ENCODE measurements at regions not wholly inside any gene's neighbourhood (a gene's known extent, or its start where the extent isn't known, plus 50 kb on each side); places are given as distances from the start of the nearest gene placed in this dataset.

- Mint-ChIP-seq H3K9me3 (no peaks in the 10 kb centered on the region), H3K4me3 (no peak overlapping the region), H3K27me3 (ENCODE audit: insufficient read depth) (no peaks in the 10 kb centered on the region), H3K4me1 (ENCODE audit: low read depth) (no peaks in the 10 kb centered on the region), H3K27ac (no peak overlapping the region), H3K36me3 (ENCODE audit: low read depth) (no peaks in the 10 kb centered on the region)
- intact Hi-C loops (cut with micrococcal nuclease), result no loop called here
- DNase-seq (ENCODE audit: low spot score), result no peak
Measured at GRCh38 chr15:36401586-36401966, 177.8 kb upstream of the CDIN1 start.

- Mint-ChIP-seq H3K4me3 (no peak overlapping the region), H3K36me3 (ENCODE audit: low read depth) (no peaks in the 10 kb centered on the region), H3K27ac (no peak overlapping the region), H3K9me3 (no peaks in the 10 kb centered on the region), H3K4me1 (ENCODE audit: low read depth) (no peaks in the 10 kb centered on the region), H3K27me3 (ENCODE audit: insufficient read depth) (no peaks in the 10 kb centered on the region)
- no peak for DNase-seq (ENCODE audit: low spot score)
- intact Hi-C loops (cut with micrococcal nuclease), result no loop called here
Measured at GRCh38 chr15:36403351-36403750, 176.1 kb upstream of the CDIN1 start.

GRCh38 chr15:36406366-36406765 lies 173.1 kb upstream of the CDIN1 start:
- intact Hi-C loops (cut with micrococcal nuclease), result no loop called here
- H3K9me3 Mint-ChIP-seq, result no peaks in the 10 kb centered on the region
- no peaks in the 10 kb centered on the region for H3K36me3 Mint-ChIP-seq (ENCODE audit: low read depth)
- DNase-seq (ENCODE audit: low spot score), result no peak
- H3K4me3 Mint-ChIP-seq, result no peak overlapping the region
- H3K27me3 Mint-ChIP-seq (ENCODE audit: insufficient read depth), result no peaks in the 10 kb centered on the region
- H3K27ac Mint-ChIP-seq, result no peak overlapping the region
- no peaks in the 10 kb centered on the region for H3K4me1 Mint-ChIP-seq (ENCODE audit: low read depth)

GRCh38 chr15:36406911-36407310 lies 172.5 kb upstream of the CDIN1 start:
- H3K4me3 Mint-ChIP-seq, result no peak overlapping the region
- no peak for DNase-seq (ENCODE audit: low spot score)
- no peaks in the 10 kb centered on the region for H3K4me1 Mint-ChIP-seq (ENCODE audit: low read depth)
- no peaks in the 10 kb centered on the region for H3K27me3 Mint-ChIP-seq (ENCODE audit: insufficient read depth)
- H3K27ac Mint-ChIP-seq, result no peak overlapping the region
- no peaks in the 10 kb centered on the region for H3K36me3 Mint-ChIP-seq (ENCODE audit: low read depth)
- intact Hi-C loops (cut with micrococcal nuclease), result no loop called here
- no peaks in the 10 kb centered on the region for H3K9me3 Mint-ChIP-seq

- intact Hi-C loops (cut with micrococcal nuclease), result no loop called here
- DNase-seq (ENCODE audit: low spot score), result no peak
- Mint-ChIP-seq H3K4me1 (ENCODE audit: low read depth) (no peaks in the 10 kb centered on the region), H3K4me3 (no peak overlapping the region), H3K27ac (no peak overlapping the region), H3K36me3 (ENCODE audit: low read depth) (no peaks in the 10 kb centered on the region), H3K9me3 (no peaks in the 10 kb centered on the region), H3K27me3 (ENCODE audit: insufficient read depth) (no peaks in the 10 kb centered on the region)
Measured at GRCh38 chr15:36407647-36408046, 171.8 kb upstream of the CDIN1 start.

- H3K27ac Mint-ChIP-seq, result no peak overlapping the region
- intact Hi-C loops (cut with micrococcal nuclease), result no loop called here
- peaks cover 1% of the 10 kb centered on the region for H3K27me3 Mint-ChIP-seq (ENCODE audit: insufficient read depth)
- no peak overlapping the region for H3K4me3 Mint-ChIP-seq
- no peaks in the 10 kb centered on the region for H3K9me3 Mint-ChIP-seq
- H3K4me1 Mint-ChIP-seq (ENCODE audit: low read depth), result no peaks in the 10 kb centered on the region
- no peak for DNase-seq (ENCODE audit: low spot score)
- H3K36me3 Mint-ChIP-seq (ENCODE audit: low read depth), result no peaks in the 10 kb centered on the region
Measured at GRCh38 chr15:36409819-36410218, 169.6 kb upstream of the CDIN1 start.

- Mint-ChIP-seq H3K27ac (no peak overlapping the region), H3K36me3 (ENCODE audit: low read depth) (no peaks in the 10 kb centered on the region), H3K4me3 (no peak overlapping the region), H3K27me3 (ENCODE audit: insufficient read depth) (peaks cover 1% of the 10 kb centered on the region), H3K4me1 (ENCODE audit: low read depth) (no peaks in the 10 kb centered on the region), H3K9me3 (no peaks in the 10 kb centered on the region)
- DNase-seq (ENCODE audit: low spot score), result no peak
- intact Hi-C loops (cut with micrococcal nuclease), result no loop called here
Measured at GRCh38 chr15:36414670-36415069, 164.8 kb upstream of the CDIN1 start.

GRCh38 chr15:36415643-36416042 lies 163.8 kb upstream of the CDIN1 start:
- no peak overlapping the region for H3K4me3 Mint-ChIP-seq
- H3K9me3 Mint-ChIP-seq, result no peaks in the 10 kb centered on the region
- intact Hi-C loops (cut with micrococcal nuclease), result no loop called here
- peaks cover 1% of the 10 kb centered on the region for H3K27me3 Mint-ChIP-seq (ENCODE audit: insufficient read depth)
- no peak overlapping the region for H3K27ac Mint-ChIP-seq
- H3K36me3 Mint-ChIP-seq (ENCODE audit: low read depth), result no peaks in the 10 kb centered on the region
- DNase-seq (ENCODE audit: low spot score), result no peak
- H3K4me1 Mint-ChIP-seq (ENCODE audit: low read depth), result no peaks in the 10 kb centered on the region

GRCh38 chr15:36422631-36423030 lies 156.8 kb upstream of the CDIN1 start:
- H3K27ac Mint-ChIP-seq, result no peak overlapping the region
- no peaks in the 10 kb centered on the region for H3K27me3 Mint-ChIP-seq (ENCODE audit: insufficient read depth)
- no peaks in the 10 kb centered on the region for H3K9me3 Mint-ChIP-seq
- H3K4me1 Mint-ChIP-seq (ENCODE audit: low read depth), result no peaks in the 10 kb centered on the region
- no peaks in the 10 kb centered on the region for H3K36me3 Mint-ChIP-seq (ENCODE audit: low read depth)
- no peak for DNase-seq (ENCODE audit: low spot score)
- intact Hi-C loops (cut with micrococcal nuclease), result no loop called here
- H3K4me3 Mint-ChIP-seq, result no peak overlapping the region

- Mint-ChIP-seq H3K4me3 (no peak overlapping the region), H3K36me3 (ENCODE audit: low read depth) (no peaks in the 10 kb centered on the region), H3K27me3 (ENCODE audit: insufficient read depth) (no peaks in the 10 kb centered on the region), H3K4me1 (ENCODE audit: low read depth) (no peaks in the 10 kb centered on the region), H3K9me3 (no peaks in the 10 kb centered on the region), H3K27ac (no peak overlapping the region)
- DNase-seq (ENCODE audit: low spot score), result no peak
- intact Hi-C loops (cut with micrococcal nuclease), result no loop called here
Measured at GRCh38 chr15:36426691-36427090, 152.7 kb upstream of the CDIN1 start.

GRCh38 chr15:36428102-36428845 lies 151.2 kb upstream of the CDIN1 start:
- Mint-ChIP-seq H3K4me3 (no peak overlapping the region), H3K4me1 (ENCODE audit: low read depth) (no peaks in the 10 kb centered on the region), H3K36me3 (ENCODE audit: low read depth) (no peaks in the 10 kb centered on the region), H3K27me3 (ENCODE audit: insufficient read depth) (no peaks in the 10 kb centered on the region), H3K27ac (no peak overlapping the region), H3K9me3 (no peaks in the 10 kb centered on the region)
- intact Hi-C loops (cut with micrococcal nuclease), result no loop called here
- DNase-seq (ENCODE audit: low spot score), result no peak

GRCh38 chr15:36429707-36430106 lies 149.7 kb upstream of the CDIN1 start:
- intact Hi-C loops (cut with micrococcal nuclease), result no loop called here
- DNase-seq (ENCODE audit: low spot score), result no peak

GRCh38 chr15:36430280-36430679 lies 149.1 kb upstream of the CDIN1 start:
- H3K4me1 Mint-ChIP-seq (ENCODE audit: low read depth), result no peaks in the 10 kb centered on the region
- DNase-seq (ENCODE audit: low spot score), result no peak
- no peaks in the 10 kb centered on the region for H3K36me3 Mint-ChIP-seq (ENCODE audit: low read depth)
- H3K27ac Mint-ChIP-seq, result no peak overlapping the region
- H3K4me3 Mint-ChIP-seq, result no peak overlapping the region
- H3K9me3 Mint-ChIP-seq, result no peaks in the 10 kb centered on the region
- intact Hi-C loops (cut with micrococcal nuclease), result no loop called here
- no peaks in the 10 kb centered on the region for H3K27me3 Mint-ChIP-seq (ENCODE audit: insufficient read depth)

More at GRCh38 chr15:36429707-36430106, 149.7 kb upstream of the CDIN1 start:
- H3K4me1 Mint-ChIP-seq (ENCODE audit: low read depth), result no peaks in the 10 kb centered on the region
- H3K9me3 Mint-ChIP-seq, result no peaks in the 10 kb centered on the region
- no peaks in the 10 kb centered on the region for H3K36me3 Mint-ChIP-seq (ENCODE audit: low read depth)
- no peak overlapping the region for H3K27ac Mint-ChIP-seq
- no peaks in the 10 kb centered on the region for H3K27me3 Mint-ChIP-seq (ENCODE audit: insufficient read depth)
- no peak overlapping the region for H3K4me3 Mint-ChIP-seq

- Mint-ChIP-seq H3K36me3 (ENCODE audit: low read depth) (no peaks in the 10 kb centered on the region), H3K4me3 (no peak overlapping the region), H3K27me3 (ENCODE audit: insufficient read depth) (no peaks in the 10 kb centered on the region), H3K27ac (no peak overlapping the region), H3K4me1 (ENCODE audit: low read depth) (no peaks in the 10 kb centered on the region), H3K9me3 (no peaks in the 10 kb centered on the region)
- no peak for DNase-seq (ENCODE audit: low spot score)
- intact Hi-C loops (cut with micrococcal nuclease), result no loop called here
Measured at GRCh38 chr15:36430726-36431265, 148.6 kb upstream of the CDIN1 start.

All from activated T-helper 1 cell treated with anti-CD3 and anti-CD28 coated beads, Interleukin-12 subunit alpha, Interleukin-12 subunit beta, Interleukin-2, Interleukin-4 antibody, amounts not matched to agents 30 ng/mL and 10 ng/mL and 1 ng/mL, durations not matched to agents 14 hours and 24 hours and 36 hours (primary cell).